HG03095 (cell line): ENCODE measurements at regions not wholly inside any gene's neighbourhood (a gene's known extent, or its start where the extent isn't known, plus 50 kb on each side); places are given as distances from the start of the nearest gene placed in this dataset.
"Not testable (repeated sequence)": the region's sequence is repeated elsewhere in the genome, so short reads cannot be mapped to it uniquely, and the experiment has no call there.

ENCODE experiments used
- ATAC-seq: cut with Tn5 transposase; IDR thresholded peaks from one replicate; pipeline ENCODE4 v1.9.1; 2021; ENCODE audit warnings: moderate library complexity; ENCODE audit not compliant: unreplicated experiment

- no peak for ATAC-seq
These were observed 84.7 kb upstream of the ALCAM start for GRCh38 chr3:105281989-105282388.

GRCh38 chr3:105284876-105285275 is 81.8 kb upstream of the ALCAM start:
- ATAC-seq = no peak

- ATAC-seq = no peak
These were observed 81.0 kb upstream of the ALCAM start for GRCh38 chr3:105285653-105286241.

- no peak for ATAC-seq
These were observed 73.3 kb upstream of the ALCAM start for GRCh38 chr3:105293441-105293840.

- ATAC-seq = not testable (repeated sequence)
These were observed 70.4 kb upstream of the ALCAM start for GRCh38 chr3:105296182-105296822.

GRCh38 chr3:105304487-105304886 is 62.2 kb upstream of the ALCAM start:
- no peak for ATAC-seq

- ATAC-seq = no peak
These were observed 51.6 kb upstream of the ALCAM start for GRCh38 chr3:105315144-105315543.

- no peak for ATAC-seq
These were observed 50.9 kb upstream of the ALCAM start for GRCh38 chr3:105315815-105316214.

GRCh38 chr3:105316331-105316730 is 50.4 kb upstream of the ALCAM start:
- ATAC-seq = no peak
